Stomach (tissue), 8 donors: ENCODE measurements at regions not wholly inside any gene's neighbourhood (a gene's known extent, or its start where the extent isn't known, plus 50 kb on each side); places are given as distances from the start of the nearest gene placed in this dataset.

Experiments
- DNase-seq, 2 donors: peaks; one replicate each; pipeline versions ENCODE4 v3.0.0 to v3.0.0-alpha.2; 2013 to 2019
- H3K27ac ChIP-seq, 5 donors: fragments of 200-600 bp in 4 of 5; sonication (generic) in 4 of 5; one replicate each; pipeline ENCODE4 v1.5.1; 2013 to 2019; ENCODE audit warnings: mild to moderate bottlenecking in 1 of 5, moderate library complexity in 1 of 5
- H3K27me3 ChIP-seq, 3 donors: fragments of 200-600 bp; sonication (generic); one replicate each; pipeline ENCODE4 v1.5.1; 2017 to 2019; ENCODE audit warnings: mixed run types in 1 of 3
- H3K36me3 ChIP-seq, 4 donors: fragments of 200-600 bp; sonication (generic); 1 replicate in 3 of 4; 2 replicates in 1 of 4; pipeline ENCODE4 v1.5.1; 2016 to 2019
- H3K4me1 ChIP-seq, 4 donors: fragments of 200-600 bp; sonication (generic); one replicate each; pipeline ENCODE4 v1.5.1; 2016 to 2019
- H3K4me3 ChIP-seq, 4 donors: fragments of 200-600 bp; sonication (generic) in 3 of 4; one replicate each; pipeline ENCODE4 v1.5.1; 2016 to 2019; ENCODE audit warnings: mild to moderate bottlenecking in 1 of 4
- H3K9me3 ChIP-seq, 4 donors: fragments of 200-600 bp; sonication (generic); one replicate each; pipeline ENCODE4 v1.5.1; 2016 to 2019
- EP300 ChIP-seq: sonication (generic); formaldehyde crosslinking; IDR thresholded peaks from one replicate; pipeline ENCODE4 v1.6.1; 2017; ENCODE audit warnings: antibody characterized with exemption
- POLR2A ChIP-seq, 4 donors: fragments of 450-650 bp; IDR thresholded peaks; one replicate each; pipeline ENCODE4 v1.6.1; 2016; ENCODE audit warnings: antibody characterized with exemption in 4 of 4, control low read depth in 2 of 4, mild to moderate bottlenecking in 1 of 4, moderate library complexity in 1 of 4
- POLR2AphosphoS5 ChIP-seq, 3 donors: sonication (generic); formaldehyde crosslinking; IDR thresholded peaks; one replicate each; pipeline ENCODE4 v1.6.1; 2016; ENCODE audit warnings: antibody characterized with exemption in 3 of 3
- WGBS, 5 donors: extraction: QIAGEN DNeasy Blood & Tissue Kit in 3 of 5; methylation state at CpG; one replicate each; pipeline versions ENCODE4 v1.1.5 to v1.1.7; 2013 to 2018; 5-methylcytosine and 5-hydroxymethylcytosine counted together
- intact Hi-C: fragments of 100-400 bp; cut with DNase I; formaldehyde crosslinking; loops from one replicate; pipeline ENCODE4 v1.15.1; 2023; ENCODE audit warnings: low total_unique reads
- TF ChIP-seq, protein P1 (sequence below), 7 experiments: fragments of 450-650 bp in 4 of 7; fragments of 200-600 bp in 3 of 7; sonication (generic) in 3 of 7; IDR thresholded peaks; one replicate each; pipeline ENCODE4 v1.5.1; 2016 to 2019; ENCODE audit warnings: antibody characterized with exemption in 7 of 7, control low read depth in 2 of 7, mild to moderate bottlenecking in 1 of 7
- donor health status: healthy with polysubstance abuse.
- donor health status: Bipolar disorder and iron deficiency.
- donor health status: healthy.

GRCh38 chr7:148484486-148484885, 106.1 kb upstream of the C7orf33 start:
- 77 to 82% (median 80%) methylated on average over 3 of the region's 3 CpGs for WGBS, 5 donors

GRCh38 chr7:148485618-148486017, 104.9 kb upstream of the C7orf33 start:
- no peak for TF ChIP-seq POLR2A (IDR thresholded peaks at IDR 0.05)
- no peak for TF ChIP-seq EP300
- no peak for TF ChIP-seq POLR2AphosphoS5 (IDR thresholded peaks at IDR 0.05)
- TF ChIP-seq, protein P1, sequence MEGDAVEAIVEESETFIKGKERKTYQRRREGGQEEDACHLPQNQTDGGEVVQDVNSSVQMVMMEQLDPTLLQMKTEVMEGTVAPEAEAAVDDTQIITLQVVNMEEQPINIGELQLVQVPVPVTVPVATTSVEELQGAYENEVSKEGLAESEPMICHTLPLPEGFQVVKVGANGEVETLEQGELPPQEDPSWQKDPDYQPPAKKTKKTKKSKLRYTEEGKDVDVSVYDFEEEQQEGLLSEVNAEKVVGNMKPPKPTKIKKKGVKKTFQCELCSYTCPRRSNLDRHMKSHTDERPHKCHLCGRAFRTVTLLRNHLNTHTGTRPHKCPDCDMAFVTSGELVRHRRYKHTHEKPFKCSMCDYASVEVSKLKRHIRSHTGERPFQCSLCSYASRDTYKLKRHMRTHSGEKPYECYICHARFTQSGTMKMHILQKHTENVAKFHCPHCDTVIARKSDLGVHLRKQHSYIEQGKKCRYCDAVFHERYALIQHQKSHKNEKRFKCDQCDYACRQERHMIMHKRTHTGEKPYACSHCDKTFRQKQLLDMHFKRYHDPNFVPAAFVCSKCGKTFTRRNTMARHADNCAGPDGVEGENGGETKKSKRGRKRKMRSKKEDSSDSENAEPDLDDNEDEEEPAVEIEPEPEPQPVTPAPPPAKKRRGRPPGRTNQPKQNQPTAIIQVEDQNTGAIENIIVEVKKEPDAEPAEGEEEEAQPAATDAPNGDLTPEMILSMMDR (IDR thresholded peaks at IDR 0.05), result no peak
- intact Hi-C loops, result no loop called here
- Histone ChIP-seq H3K4me3 (no peak overlapping the region), H3K27ac (no peak overlapping the region), H3K9me3 (no peaks in the 10 kb centered on the region), H3K27me3 (peaks cover 0 to 13% (median 0%) of the 10 kb centered on the region in 3 donors), H3K4me1 (peaks cover 0 to 16% (median 3%) of the 10 kb centered on the region in 4 donors), H3K36me3 (no peaks in the 10 kb centered on the region)
- no peak for DNase-seq
- 50 to 70% (median 56%) methylated on average over 3 of the region's 3 CpGs for WGBS, 5 donors

More at GRCh38 chr7:148484486-148484885, 106.1 kb upstream of the C7orf33 start:
- Histone ChIP-seq H3K27ac (no peak overlapping the region), H3K9me3 (no peaks in the 10 kb centered on the region), H3K36me3 (no peaks in the 10 kb centered on the region), H3K27me3 (peaks cover 0 to 6% (median 0%) of the 10 kb centered on the region in 3 donors), H3K4me3 (no peak overlapping the region), H3K4me1 (peaks cover 0 to 16% (median 3%) of the 10 kb centered on the region in 4 donors)
- intact Hi-C loops, result no loop called here
- TF ChIP-seq, protein P1 (IDR thresholded peaks at IDR 0.05), result no peak
- TF ChIP-seq EP300 (no peak), POLR2A (IDR thresholded peaks at IDR 0.05) (no peak), POLR2AphosphoS5 (IDR thresholded peaks at IDR 0.05) (no peak)
- DNase-seq, result no peak

DNA sequence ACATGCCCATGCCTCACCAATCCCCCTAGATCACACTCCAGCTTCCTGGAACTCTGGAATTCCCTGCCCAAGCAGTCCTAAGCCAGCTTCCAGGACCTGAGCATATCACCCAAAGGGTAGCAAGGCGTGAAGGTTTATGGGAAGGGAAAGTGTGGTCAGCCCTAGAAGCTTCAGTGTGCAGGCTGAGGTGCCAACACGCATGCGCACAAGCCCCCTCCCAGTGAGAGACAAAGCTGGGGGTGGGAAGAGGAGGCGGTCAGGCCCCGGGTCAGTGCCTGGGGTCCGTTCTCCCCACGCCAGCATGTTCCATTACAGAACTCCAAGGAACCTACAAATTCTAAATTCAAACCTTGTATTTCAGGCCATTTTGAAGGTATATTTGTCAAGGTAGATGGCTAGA, 103.6 kb upstream of the C7orf33 start:
- Histone ChIP-seq H3K27me3 (peaks cover 0 to 19% (median 0%) of the 10 kb centered on the region in 3 donors), H3K9me3 (no peaks in the 10 kb centered on the region), H3K4me3 (no peak overlapping the region), H3K27ac (no peak overlapping the region), H3K36me3 (no peaks in the 10 kb centered on the region), H3K4me1 (peaks cover 0 to 16% (median 3%) of the 10 kb centered on the region in 4 donors)
- intact Hi-C loops, result no loop called here
- 92 to 97% (median 96%) methylated on average over 7 of the region's 7 CpGs for WGBS, 5 donors
- TF ChIP-seq, protein P1 (IDR thresholded peaks at IDR 0.05), result no peak
- no peak for TF ChIP-seq POLR2AphosphoS5 (IDR thresholded peaks at IDR 0.05)
- TF ChIP-seq POLR2A (IDR thresholded peaks at IDR 0.05), result no peak
- TF ChIP-seq EP300, result no peak
- no peak for DNase-seq

DNA sequence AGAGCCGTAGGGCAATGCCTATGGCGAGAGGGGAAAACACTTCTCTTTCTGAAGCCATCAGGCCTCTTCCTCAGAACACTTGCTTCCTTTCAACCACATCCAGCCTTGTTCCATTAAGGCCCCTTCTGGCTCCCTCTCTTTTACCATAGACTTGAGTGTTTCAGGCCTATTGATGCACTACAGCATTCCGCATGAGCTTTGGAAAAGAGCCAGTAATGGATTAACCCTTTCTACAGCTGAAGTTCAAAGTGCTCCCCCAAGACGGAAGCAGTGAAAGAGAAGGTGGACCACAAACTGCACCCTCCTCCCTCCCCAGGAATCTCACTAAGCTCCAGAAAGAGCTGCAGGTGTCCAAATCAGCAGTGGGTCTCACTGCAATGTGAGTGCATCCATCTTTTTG, 102.7 kb upstream of the C7orf33 start:
- Histone ChIP-seq H3K4me3 (no peak overlapping the region), H3K27me3 (peaks cover 0 to 19% (median 0%) of the 10 kb centered on the region in 3 donors), H3K4me1 (peaks cover 0 to 16% (median 3%) of the 10 kb centered on the region in 4 donors), H3K36me3 (no peaks in the 10 kb centered on the region), H3K27ac (no peak overlapping the region), H3K9me3 (peaks cover 0 to 8% (median 6%) of the 10 kb centered on the region in 4 donors)
- intact Hi-C loops, result no loop called here
- no peak for DNase-seq
- WGBS, 5 donors, result 67 to 78% (median 71%) methylated on average over 4 of the region's 4 CpGs
- TF ChIP-seq, protein P1 (IDR thresholded peaks at IDR 0.05), result no peak
- TF ChIP-seq EP300, result no peak
- TF ChIP-seq POLR2AphosphoS5 (IDR thresholded peaks at IDR 0.05), result no peak
- no peak for TF ChIP-seq POLR2A (IDR thresholded peaks at IDR 0.05)
